ENCODE measurements at regions not wholly inside any gene's neighbourhood (a gene's known extent, or its start where the extent isn't known, plus 50 kb on each side); places are given as distances from the start of the nearest gene placed in this dataset.

DNA sequence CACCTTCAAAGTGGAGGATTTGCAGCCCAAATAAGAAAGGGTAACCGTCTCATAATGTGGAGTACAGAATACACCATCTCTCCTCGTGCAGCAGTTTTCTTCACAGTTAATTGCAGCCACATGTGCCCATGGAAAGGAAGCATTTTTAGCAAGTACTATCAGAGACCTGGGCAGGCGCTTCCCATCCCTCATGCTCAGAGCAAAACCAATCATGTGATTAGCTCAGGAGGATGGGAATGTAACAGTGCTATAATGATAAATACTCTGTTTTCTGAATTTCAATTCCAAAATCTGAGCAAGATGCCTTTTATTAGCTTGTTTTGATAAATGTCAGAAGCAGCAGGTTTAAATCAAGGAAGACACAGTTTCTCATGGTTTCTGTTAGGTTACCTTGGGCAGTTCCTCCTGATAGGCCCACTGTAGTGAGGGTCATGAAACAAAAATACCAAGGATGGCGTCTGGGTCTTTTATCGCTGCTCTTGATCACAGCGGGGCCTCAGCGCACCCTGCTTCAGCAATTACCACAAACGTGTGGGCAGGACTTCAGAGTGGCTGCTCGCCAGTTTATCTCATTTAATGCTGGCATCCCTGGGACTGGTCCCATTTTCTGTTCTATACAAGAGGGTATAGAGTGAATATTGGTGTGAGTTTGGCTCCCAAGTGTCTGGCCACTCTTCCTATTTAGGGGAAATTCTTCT, 92.6 kb upstream of the VGLL4 start:
- TF ChIP-seq POLR2A (IDR thresholded peaks at IDR 0.05) (no peak), POLR2AphosphoS5 (IDR thresholded peaks at IDR 0.05) (no peak)
- TF ChIP-seq, protein P1, sequence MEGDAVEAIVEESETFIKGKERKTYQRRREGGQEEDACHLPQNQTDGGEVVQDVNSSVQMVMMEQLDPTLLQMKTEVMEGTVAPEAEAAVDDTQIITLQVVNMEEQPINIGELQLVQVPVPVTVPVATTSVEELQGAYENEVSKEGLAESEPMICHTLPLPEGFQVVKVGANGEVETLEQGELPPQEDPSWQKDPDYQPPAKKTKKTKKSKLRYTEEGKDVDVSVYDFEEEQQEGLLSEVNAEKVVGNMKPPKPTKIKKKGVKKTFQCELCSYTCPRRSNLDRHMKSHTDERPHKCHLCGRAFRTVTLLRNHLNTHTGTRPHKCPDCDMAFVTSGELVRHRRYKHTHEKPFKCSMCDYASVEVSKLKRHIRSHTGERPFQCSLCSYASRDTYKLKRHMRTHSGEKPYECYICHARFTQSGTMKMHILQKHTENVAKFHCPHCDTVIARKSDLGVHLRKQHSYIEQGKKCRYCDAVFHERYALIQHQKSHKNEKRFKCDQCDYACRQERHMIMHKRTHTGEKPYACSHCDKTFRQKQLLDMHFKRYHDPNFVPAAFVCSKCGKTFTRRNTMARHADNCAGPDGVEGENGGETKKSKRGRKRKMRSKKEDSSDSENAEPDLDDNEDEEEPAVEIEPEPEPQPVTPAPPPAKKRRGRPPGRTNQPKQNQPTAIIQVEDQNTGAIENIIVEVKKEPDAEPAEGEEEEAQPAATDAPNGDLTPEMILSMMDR (IDR thresholded peaks at IDR 0.05 in 8 of 11, conservative IDR thresholded peaks at IDR 0.05 in 3 of 11): no peak

All from spleen (tissue), 7 donors.